IMR-90 (cell line): ENCODE measurements at regions not wholly inside any gene's neighbourhood (a gene's known extent, or its start where the extent isn't known, plus 50 kb on each side); places are given as distances from the start of the nearest gene placed in this dataset.

Experiments
- ATAC-seq: fragments of 200-7000 bp; cut with Tn5 transposase; 2 replicates; pipeline ENCODE4 v1.9.1; 2020; ENCODE audit warnings: low read depth, mild to moderate bottlenecking, moderate library complexity
- BruUV-seq: library from RNA; stranded (reverse); fragments of 400-500 nt; replicated peaks from 2 replicates; lab custom pipeline; 2021; lab: Mats Ljungman, UMichigan
- CTCF ChIA-PET: fragments of 300-600 bp; formaldehyde crosslinking; extraction: SDS; loops from one replicate; lab custom pipeline; 2021; ENCODE audit warnings: antibody characterized with exemption; lab: Yijun Ruan, JAX
- POLR2A ChIA-PET: fragments of 300-600 bp; sonication (Branson Sonifier 250); formaldehyde crosslinking; loops from one replicate; lab custom pipeline; 2022; ENCODE audit warnings: antibody characterized with exemption; ENCODE audit not compliant: unreplicated experiment; lab: Charles Lee
- DNase-seq: peaks from one replicate; pipeline ENCODE4 v3.0.0; 2013
- H2AFZ ChIP-seq: replicated peaks from 2 replicates; pipeline ENCODE3; 2013; ENCODE audit warnings: low read length, mild to moderate bottlenecking; ENCODE audit not compliant: poor library complexity
- H2AK5ac ChIP-seq: 2 replicates; pipeline ENCODE4 v1.6.1; 2013; ENCODE audit warnings: low read depth, low read length, inconsistent platforms
- H2AK9ac ChIP-seq: replicated peaks from 2 replicates; pipeline ENCODE3; 2013; ENCODE audit warnings: mild to moderate bottlenecking, low read depth, low read length, moderate library complexity; ENCODE audit not compliant: poor library complexity
- H2BK120ac ChIP-seq: 2 replicates; pipeline ENCODE4 v1.6.1; 2013; ENCODE audit warnings: low read depth, low read length, inconsistent platforms
- H2BK15ac ChIP-seq: 3 replicates; pipeline ENCODE4 v1.6.1; 2013; ENCODE audit warnings: low read depth, low read length, inconsistent platforms
- H2BK20ac ChIP-seq: 2 replicates; pipeline ENCODE4 v1.6.1; 2013; ENCODE audit warnings: low read depth, mild to moderate bottlenecking, inconsistent platforms, low read length, moderate library complexity
- H2BK5ac ChIP-seq: 2 replicates; pipeline ENCODE4 v1.6.1; 2013; ENCODE audit warnings: mild to moderate bottlenecking, low read depth, low read length, inconsistent platforms; ENCODE audit not compliant: poor library complexity, severe bottlenecking
- H3K14ac ChIP-seq: replicated peaks from 2 replicates; pipeline ENCODE4 v1.6.1; 2013; ENCODE audit warnings: low read depth, low read length, inconsistent platforms
- H3K18ac ChIP-seq: 2 replicates; pipeline ENCODE4 v1.6.1; 2013; ENCODE audit warnings: low read depth, low read length, control low read depth
- H3K23ac ChIP-seq: 2 replicates; pipeline ENCODE4 v1.6.1; 2013; ENCODE audit warnings: low read depth, low read length, inconsistent platforms
- H3K27ac ChIP-seq: 2 replicates; pipeline ENCODE4 v1.5.1; 2013; ENCODE audit warnings: mild to moderate bottlenecking, control low read depth, low read length; ENCODE audit not compliant: insufficient read depth
- H3K27me3 ChIP-seq: 2 replicates; pipeline ENCODE4 v1.6.1; 2013; ENCODE audit warnings: low read length; ENCODE audit not compliant: control insufficient read depth, insufficient read depth
- H3K36me3 ChIP-seq: 2 replicates; pipeline ENCODE4 v1.6.1; 2013; ENCODE audit warnings: low read length, mixed read lengths; ENCODE audit not compliant: control insufficient read depth, insufficient read depth
- H3K4ac ChIP-seq: 2 replicates; pipeline ENCODE4 v1.6.1; 2013; ENCODE audit warnings: low read depth, low read length, inconsistent platforms
- H3K4me1 ChIP-seq: 2 replicates; pipeline ENCODE4 v1.6.1; 2013; ENCODE audit warnings: low read length, mixed read lengths; ENCODE audit not compliant: control insufficient read depth, insufficient read depth
- H3K4me2 ChIP-seq: 2 replicates; pipeline ENCODE4 v1.6.1; 2013; ENCODE audit warnings: low read depth, mild to moderate bottlenecking, control low read depth, low read length, moderate library complexity
- H3K4me3 ChIP-seq: 2 replicates; pipeline ENCODE4 v1.5.1; 2013; ENCODE audit warnings: low read depth, mild to moderate bottlenecking, control low read depth, low read length, moderate library complexity; ENCODE audit not compliant: insufficient read depth
- H3K56ac ChIP-seq: 2 replicates; pipeline ENCODE4 v1.6.1; 2013; ENCODE audit warnings: low read length, inconsistent platforms; ENCODE audit not compliant: insufficient read depth; ENCODE audit errors: extremely low read depth
- H3K79me1 ChIP-seq, 2 experiments: 2 replicates each; pipeline ENCODE4 v1.6.1; 2013; ENCODE audit warnings: low read length in 2 of 2, inconsistent platforms in 1 of 2, low read depth in 1 of 2
- H3K9ac ChIP-seq: 2 replicates; pipeline ENCODE4 v1.6.1; 2013; ENCODE audit warnings: low read depth, low read length, control low read depth
- H3K9me1 ChIP-seq: 2 replicates; pipeline ENCODE4 v1.6.1; 2013; ENCODE audit warnings: low read length, inconsistent platforms; ENCODE audit not compliant: insufficient read depth
- H3K9me3 ChIP-seq: 2 replicates; pipeline ENCODE4 v1.6.1; 2013; ENCODE audit warnings: low read length; ENCODE audit not compliant: control insufficient read depth, insufficient read depth
- H4K20me1 ChIP-seq: 2 replicates; pipeline ENCODE4 v1.6.1; 2013; ENCODE audit warnings: low read length, inconsistent platforms; ENCODE audit not compliant: insufficient read depth
- H4K5ac ChIP-seq: 2 replicates; pipeline ENCODE4 v1.6.1; 2013; ENCODE audit warnings: mild to moderate bottlenecking, low read depth, low read length, control low read depth
- H4K8ac ChIP-seq, 2 experiments: 2 replicates each; pipeline ENCODE4 v1.6.1; 2013; ENCODE audit warnings: low read depth in 2 of 2, low read length in 2 of 2, control low read depth in 1 of 2, inconsistent platforms in 1 of 2
- H4K91ac ChIP-seq: 2 replicates; pipeline ENCODE4 v1.6.1; 2013; ENCODE audit warnings: low read depth, low read length, inconsistent platforms; ENCODE audit not compliant: insufficient read depth
- BHLHE40 ChIP-seq: fragments of 150-350 bp; IDR thresholded peaks from 2 replicates; pipeline ENCODE4 v1.6.1; 2016; ENCODE audit warnings: mild to moderate bottlenecking, low read depth, low read length
- CEBPB ChIP-seq: IDR thresholded peaks from 2 replicates; pipeline ENCODE4 v1.6.1; 2012; ENCODE audit warnings: low read depth, low read length, improper control_type of control experiment
- CHD1 ChIP-seq: IDR thresholded peaks from 2 replicates; pipeline ENCODE4 v1.6.1; 2012; ENCODE audit warnings: low read depth, low read length, improper control_type of control experiment
- ELK1 ChIP-seq: fragments of 150-350 bp; IDR thresholded peaks from 2 replicates; pipeline ENCODE4 v1.6.1; 2016; ENCODE audit warnings: low read depth, mild to moderate bottlenecking, low read length, moderate library complexity, borderline replicate concordance
- FOS ChIP-seq: fragments of 150-350 bp; IDR thresholded peaks from 2 replicates; pipeline ENCODE4 v1.6.1; 2016; ENCODE audit warnings: low read depth, low read length
- MAFK ChIP-seq: IDR thresholded peaks from 2 replicates; pipeline ENCODE4 v1.6.1; 2012; ENCODE audit warnings: low read depth, low read length, improper control_type of control experiment
- MXI1 ChIP-seq: IDR thresholded peaks from 2 replicates; pipeline ENCODE4 v1.6.1; 2012; ENCODE audit warnings: low read depth, mild to moderate bottlenecking, low read length, moderate library complexity, borderline replicate concordance
- POLR2A ChIP-seq: IDR thresholded peaks from 2 replicates; pipeline ENCODE4 v1.6.1; 2012; ENCODE audit warnings: mild to moderate bottlenecking, low read depth, low read length
- RAD21 ChIP-seq: IDR thresholded peaks from 2 replicates; pipeline ENCODE4 v1.6.1; 2012; ENCODE audit warnings: low read length, improper control_type of control experiment
- RCOR1 ChIP-seq: IDR thresholded peaks from 2 replicates; pipeline ENCODE4 v1.6.1; 2012; ENCODE audit warnings: mild to moderate bottlenecking, low read length, improper control_type of control experiment; ENCODE audit not compliant: insufficient replicate concordance
- RFX5 ChIP-seq: IDR thresholded peaks from 2 replicates; pipeline ENCODE4 v1.8.0; 2012; ENCODE audit warnings: low read depth, mild to moderate bottlenecking, low read length, moderate library complexity
- USF2 ChIP-seq: fragments of 150-350 bp; IDR thresholded peaks from 2 replicates; pipeline ENCODE4 v1.6.1; 2017; ENCODE audit warnings: mild to moderate bottlenecking, antibody characterized with exemption, low read length, low read depth
- WGBS, 2 experiments: methylation state at CpG; one replicate each; pipeline versions ENCODE4 v1.1.5 to v1.1.7; 2013; ENCODE audit warnings: missing lambda C conversion rate in 2 of 2; ENCODE audit not compliant: insufficient read length in 1 of 2; ENCODE audit errors: extremely low coverage in 2 of 2; 5-methylcytosine and 5-hydroxymethylcytosine counted together
- dilution Hi-C: fragments of 300-500 bp; cut with HindIII; formaldehyde crosslinking; loops from one replicate; pipeline ENCODE4 v1.14.3; 2018; ENCODE audit warnings: low sequenced_read_pairs; ENCODE audit not compliant: unreplicated experiment
- in situ Hi-C: fragments of 300-500 bp; cut with MboI; formaldehyde crosslinking; loops from 3 replicates; pipeline ENCODE4 v1.14.3; 2019; ENCODE audit warnings: low sequenced_read_pairs, inconsistent platforms, mixed read lengths
- intact Hi-C: fragments of 100-400 bp; cut with micrococcal nuclease; formaldehyde crosslinking; loops from 2 replicates; pipeline ENCODE4 v1.10.0; 2022

- peak overlapping the region; percentile 91; the same call in 2 of the 3 replicates for H2BK15ac ChIP-seq
- DNase-seq (no peak), ATAC-seq (no peak)
- peak overlapping the region; percentile 82; the same call in 1 of the 2 replicates for H3K27ac ChIP-seq
- no peaks in the 10 kb centered on the region for H3K9me3 ChIP-seq
- H2AK5ac ChIP-seq, result peak overlapping the region; percentile 85; the same call in 1 of the 2 replicates
- H3K9ac ChIP-seq, result no peak overlapping the region
- TF ChIP-seq USF2, result no peak
- TF ChIP-seq ELK1, result no peak
- TF ChIP-seq POLR2A, result no peak
- no peak for TF ChIP-seq MXI1
- no peak for TF ChIP-seq RFX5
- TF ChIP-seq BHLHE40, result no peak
- no peak for TF ChIP-seq RCOR1
- no peak for TF ChIP-seq CHD1
- TF ChIP-seq FOS, result no peak
- no peak for TF ChIP-seq MAFK
- no peak for TF ChIP-seq CEBPB
- TF ChIP-seq RAD21, result no peak
- H3K56ac ChIP-seq, result no peak overlapping the region
- H2BK5ac ChIP-seq, result peak overlapping the region; percentile 79
- H3K9me1 ChIP-seq, result peaks cover 7% of the 10 kb centered on the region
- H2AFZ ChIP-seq, result peak overlapping the region; percentile 67
- H4K5ac ChIP-seq, result peak overlapping the region; percentile 83
- peak overlapping the region; percentile 92 for H3K4ac ChIP-seq
- H3K18ac ChIP-seq, result peak overlapping the region; percentile 95
- no peaks in the 10 kb centered on the region for H3K79me1 ChIP-seq
- H3K14ac ChIP-seq, result peak overlapping the region; percentile 50; the same call in 1 of the 2 replicates
- dilution Hi-C loops, result no loop called here
- in situ Hi-C loops, result no loop called here
- no peaks in the 10 kb centered on the region for H4K20me1 ChIP-seq
- no peaks in the 10 kb centered on the region for H3K27me3 ChIP-seq
- peak overlapping the region; percentile 95 for H2BK120ac ChIP-seq
- ChIA-PET CTCF (interaction anchor here (1.8 kb wide), 2 partner anchors 37 to 50 kb away, joined by 7 to 12 read pairs; no protein-coding TSS in a partner anchor), POLR2A (interaction anchor here (0.7 kb wide), 1 partner anchor 58 kb away, joined by 3 read pairs; no protein-coding TSS in a partner anchor)
- H3K4me1 ChIP-seq, result peaks cover 19% of the 10 kb centered on the region
- no peak overlapping the region for H2AK9ac ChIP-seq
- H4K8ac ChIP-seq, result peak overlapping the region; percentile 44 to 68
- H3K4me2 ChIP-seq, result peak overlapping the region; percentile 32; the same call in 1 of the 2 replicates
- H3K23ac ChIP-seq, result peak overlapping the region; percentile 81; the same call in 1 of the 2 replicates
- no peaks in the 10 kb centered on the region for H3K36me3 ChIP-seq
- peak overlapping the region; percentile 86 for H4K91ac ChIP-seq
- intact Hi-C loops, result loop anchor here (5.0 kb wide), 1 partner anchor 49 kb away; no protein-coding TSS in a partner anchor
- WGBS, 2 experiments, result no CpG with 5 or more reads among the region's 2 CpGs
- no TSS peak for BruUV-seq
- H3K4me3 ChIP-seq, result no peak overlapping the region
- peak overlapping the region; percentile 85 for H2BK20ac ChIP-seq
Observed at GRCh38 chr6:8181160-8181881, 79.0 kb upstream of the EEF1E1 start.
